Hepatocyte (in vitro differentiated cells): ENCODE measurements at regions not wholly inside any gene's neighbourhood (a gene's known extent, or its start where the extent isn't known, plus 50 kb on each side); places are given as distances from the start of the nearest gene placed in this dataset.

Source experiments
- EZH2 ChIP-seq: fragments of 200-600 bp; sonication (generic); IDR thresholded peaks from 2 replicates; pipeline ENCODE4 v1.6.1; 2016; ENCODE audit warnings: antibody characterized with exemption, mild to moderate bottlenecking, borderline replicate concordance
- TF ChIP-seq, protein P1 (sequence below): fragments of 200-600 bp; sonication (generic); IDR thresholded peaks from 2 replicates; pipeline ENCODE4 v1.5.1; 2016; ENCODE audit warnings: antibody characterized with exemption, mild to moderate bottlenecking; ENCODE audit not compliant: poor library complexity

DNA sequence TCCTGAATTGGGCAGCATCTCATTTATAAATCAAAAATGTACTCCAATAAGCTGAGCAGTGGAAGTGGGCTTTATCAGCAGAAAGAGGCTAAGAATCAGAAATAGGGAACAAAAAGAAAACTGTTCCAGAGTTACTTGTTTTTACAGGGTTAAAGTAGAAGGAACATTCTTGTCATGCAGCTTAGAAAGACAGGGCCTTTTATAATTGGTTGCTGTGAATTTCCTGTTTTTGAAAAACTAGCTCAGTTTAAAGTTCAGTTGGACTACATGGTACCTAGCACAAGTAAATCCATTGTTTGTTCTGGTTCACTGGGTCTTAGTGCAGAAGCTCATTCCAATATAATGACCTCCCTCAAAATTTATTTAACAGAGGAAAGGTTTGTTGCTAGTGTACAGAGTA lies 200.8 kb downstream of the GRIA2 start:
- TF ChIP-seq, protein P1, sequence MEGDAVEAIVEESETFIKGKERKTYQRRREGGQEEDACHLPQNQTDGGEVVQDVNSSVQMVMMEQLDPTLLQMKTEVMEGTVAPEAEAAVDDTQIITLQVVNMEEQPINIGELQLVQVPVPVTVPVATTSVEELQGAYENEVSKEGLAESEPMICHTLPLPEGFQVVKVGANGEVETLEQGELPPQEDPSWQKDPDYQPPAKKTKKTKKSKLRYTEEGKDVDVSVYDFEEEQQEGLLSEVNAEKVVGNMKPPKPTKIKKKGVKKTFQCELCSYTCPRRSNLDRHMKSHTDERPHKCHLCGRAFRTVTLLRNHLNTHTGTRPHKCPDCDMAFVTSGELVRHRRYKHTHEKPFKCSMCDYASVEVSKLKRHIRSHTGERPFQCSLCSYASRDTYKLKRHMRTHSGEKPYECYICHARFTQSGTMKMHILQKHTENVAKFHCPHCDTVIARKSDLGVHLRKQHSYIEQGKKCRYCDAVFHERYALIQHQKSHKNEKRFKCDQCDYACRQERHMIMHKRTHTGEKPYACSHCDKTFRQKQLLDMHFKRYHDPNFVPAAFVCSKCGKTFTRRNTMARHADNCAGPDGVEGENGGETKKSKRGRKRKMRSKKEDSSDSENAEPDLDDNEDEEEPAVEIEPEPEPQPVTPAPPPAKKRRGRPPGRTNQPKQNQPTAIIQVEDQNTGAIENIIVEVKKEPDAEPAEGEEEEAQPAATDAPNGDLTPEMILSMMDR = no peak
- TF ChIP-seq EZH2 = no peak
